ENCODE measurements at regions not wholly inside any gene's neighbourhood (a gene's known extent, or its start where the extent isn't known, plus 50 kb on each side); places are given as distances from the start of the nearest gene placed in this dataset.

DNA sequence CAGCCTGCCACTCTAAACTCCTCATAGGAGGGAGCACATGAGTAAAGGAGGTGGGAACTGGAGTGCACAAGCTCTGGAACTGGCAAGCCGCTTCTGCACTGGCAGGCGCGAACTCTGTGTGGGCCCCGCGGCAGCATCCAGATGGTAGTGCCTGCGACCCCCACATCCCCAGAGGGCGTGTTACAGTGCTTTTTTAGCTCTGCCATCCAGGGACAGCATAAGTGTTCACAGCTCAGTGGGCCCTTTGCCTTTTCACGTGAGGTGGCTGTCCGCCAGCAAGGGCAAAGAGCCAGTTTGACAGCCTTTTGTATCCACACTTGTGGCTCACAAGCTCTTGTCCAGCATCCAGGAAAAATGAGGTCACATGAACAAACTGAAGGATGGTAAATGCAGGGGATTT lies 581.6 kb upstream of the DIAPH2 start:
- TF ChIP-seq, protein P1, sequence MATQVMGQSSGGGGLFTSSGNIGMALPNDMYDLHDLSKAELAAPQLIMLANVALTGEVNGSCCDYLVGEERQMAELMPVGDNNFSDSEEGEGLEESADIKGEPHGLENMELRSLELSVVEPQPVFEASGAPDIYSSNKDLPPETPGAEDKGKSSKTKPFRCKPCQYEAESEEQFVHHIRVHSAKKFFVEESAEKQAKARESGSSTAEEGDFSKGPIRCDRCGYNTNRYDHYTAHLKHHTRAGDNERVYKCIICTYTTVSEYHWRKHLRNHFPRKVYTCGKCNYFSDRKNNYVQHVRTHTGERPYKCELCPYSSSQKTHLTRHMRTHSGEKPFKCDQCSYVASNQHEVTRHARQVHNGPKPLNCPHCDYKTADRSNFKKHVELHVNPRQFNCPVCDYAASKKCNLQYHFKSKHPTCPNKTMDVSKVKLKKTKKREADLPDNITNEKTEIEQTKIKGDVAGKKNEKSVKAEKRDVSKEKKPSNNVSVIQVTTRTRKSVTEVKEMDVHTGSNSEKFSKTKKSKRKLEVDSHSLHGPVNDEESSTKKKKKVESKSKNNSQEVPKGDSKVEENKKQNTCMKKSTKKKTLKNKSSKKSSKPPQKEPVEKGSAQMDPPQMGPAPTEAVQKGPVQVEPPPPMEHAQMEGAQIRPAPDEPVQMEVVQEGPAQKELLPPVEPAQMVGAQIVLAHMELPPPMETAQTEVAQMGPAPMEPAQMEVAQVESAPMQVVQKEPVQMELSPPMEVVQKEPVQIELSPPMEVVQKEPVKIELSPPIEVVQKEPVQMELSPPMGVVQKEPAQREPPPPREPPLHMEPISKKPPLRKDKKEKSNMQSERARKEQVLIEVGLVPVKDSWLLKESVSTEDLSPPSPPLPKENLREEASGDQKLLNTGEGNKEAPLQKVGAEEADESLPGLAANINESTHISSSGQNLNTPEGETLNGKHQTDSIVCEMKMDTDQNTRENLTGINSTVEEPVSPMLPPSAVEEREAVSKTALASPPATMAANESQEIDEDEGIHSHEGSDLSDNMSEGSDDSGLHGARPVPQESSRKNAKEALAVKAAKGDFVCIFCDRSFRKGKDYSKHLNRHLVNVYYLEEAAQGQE (IDR thresholded peaks at IDR 0.05; ENCODE audit: insufficient read depth in 1 of 2, low read depth in 2 of 2, low read length in 2 of 2): no peak
- TF ChIP-seq SIN3A (IDR thresholded peaks at IDR 0.05; ENCODE audit: borderline replicate concordance, insufficient read depth, low read length): no peak
- TF ChIP-seq POLR2AphosphoS5 (IDR thresholded peaks at IDR 0.05; ENCODE audit: low read depth, low read length): no peak
- no peak for TF ChIP-seq TAF1 (IDR thresholded peaks at IDR 0.05; ENCODE audit: borderline replicate concordance, insufficient read depth, low read length)
- no peak for TF ChIP-seq FOXP2 (optimal IDR thresholded peaks at IDR 0.05; ENCODE audit: borderline replicate concordance, extremely low read depth, extremely low read length, insufficient read depth)
